SKM-1 treated with dmso at 0.1 percent for 144 hours (cell line): ENCODE measurements at regions not wholly inside any gene's neighbourhood (a gene's known extent, or its start where the extent isn't known, plus 50 kb on each side); places are given as distances from the start of the nearest gene placed in this dataset.
"Not testable (repeated sequence)": the region's sequence is repeated elsewhere in the genome, so short reads cannot be mapped to it uniquely, and the experiment has no call there.

Experiments
- DNase-seq: peaks from one replicate; lab custom pipeline; 2025; ENCODE audit not compliant: unreplicated experiment; lab: John Stamatoyannopoulos, UW

DNA sequence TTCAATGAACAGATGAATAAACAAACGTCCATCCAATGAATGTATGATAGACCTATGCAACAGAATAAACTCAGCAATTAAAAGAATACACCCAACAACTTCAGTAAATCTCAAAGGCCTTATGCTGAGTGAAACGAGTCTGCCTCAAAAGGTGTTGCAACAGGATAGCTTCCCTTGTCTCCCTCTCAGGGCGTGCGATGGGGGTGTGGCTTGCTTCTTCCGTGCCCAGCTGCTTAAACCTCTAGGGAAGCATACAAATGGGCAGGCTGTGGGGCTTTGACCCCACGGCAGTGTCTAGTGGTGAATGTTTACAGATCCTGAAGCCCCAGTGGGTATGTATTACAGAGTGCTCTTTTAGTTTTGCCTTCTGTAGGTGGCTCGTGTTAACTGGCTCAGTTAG lies 87.0 kb upstream of the CCL21 start:
- DNase-seq, result peak; percentile 8

DNA sequence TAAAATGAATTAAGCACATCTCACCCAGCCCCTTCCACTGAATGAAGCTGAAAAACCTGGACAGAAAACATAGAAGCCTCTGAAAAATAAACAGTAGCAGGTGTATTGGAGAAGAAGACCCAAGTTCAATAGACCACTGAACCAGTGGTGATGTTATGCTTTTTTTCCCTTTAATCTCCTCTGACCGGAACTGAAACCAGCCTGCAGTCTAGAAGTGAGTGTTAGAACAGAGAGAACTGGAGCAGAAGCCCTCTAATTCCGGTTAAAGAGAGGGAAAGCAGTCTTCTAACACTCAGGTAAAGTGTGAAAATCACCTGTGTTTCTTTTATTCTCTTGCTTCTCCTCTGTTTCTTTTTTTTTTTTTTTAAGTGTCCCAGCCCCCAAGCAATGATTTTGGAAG lies 83.5 kb upstream of the CCL21 start:
- no peak for DNase-seq

DNA sequence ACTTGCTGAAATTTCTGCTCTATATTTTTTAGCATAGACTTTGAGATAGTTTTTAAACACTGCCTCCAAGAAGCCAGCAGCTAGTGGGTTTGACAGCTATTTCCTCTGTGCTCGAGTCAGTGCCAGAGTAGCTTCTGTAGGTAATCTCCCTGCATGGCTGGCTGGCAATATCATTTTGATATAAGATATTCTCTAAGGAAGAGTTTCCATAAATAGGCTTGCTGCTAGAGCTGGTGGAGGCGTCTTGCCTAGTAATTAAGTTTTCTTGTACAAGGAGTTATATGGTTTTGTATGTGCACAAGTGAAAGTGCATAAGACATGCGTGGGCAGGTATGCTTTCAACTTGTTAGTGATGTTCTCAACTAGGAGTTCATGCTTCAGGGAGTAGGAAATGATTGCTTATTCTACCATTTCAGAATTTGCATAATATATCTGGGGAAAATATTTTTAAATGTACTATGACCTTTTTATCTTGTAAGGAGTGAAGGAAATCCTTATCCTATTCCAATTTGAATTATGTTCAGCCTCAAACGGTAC lies 74.1 kb upstream of the CCL21 start:
- DNase-seq, result no peak

DNA sequence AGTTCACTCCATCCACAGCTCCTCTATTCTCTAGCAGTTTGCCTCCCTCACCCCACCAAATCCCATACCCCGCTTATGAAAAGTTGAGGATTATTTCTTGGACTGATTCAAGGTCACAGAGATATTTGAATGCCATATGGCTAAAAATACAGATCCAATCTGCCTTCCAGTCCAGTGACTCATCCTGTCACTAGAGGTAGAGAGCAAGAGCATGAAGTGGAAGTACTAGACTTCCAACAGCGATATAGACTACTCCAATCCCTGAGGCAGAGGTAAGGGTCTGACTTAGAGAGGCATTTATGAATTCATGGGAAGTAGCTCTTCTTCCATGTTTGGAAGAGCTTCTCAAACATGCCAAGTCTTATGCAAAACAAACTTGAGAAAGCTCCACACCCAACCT lies 72.4 kb upstream of the CCL21 start:
- DNase-seq, result no peak

DNA sequence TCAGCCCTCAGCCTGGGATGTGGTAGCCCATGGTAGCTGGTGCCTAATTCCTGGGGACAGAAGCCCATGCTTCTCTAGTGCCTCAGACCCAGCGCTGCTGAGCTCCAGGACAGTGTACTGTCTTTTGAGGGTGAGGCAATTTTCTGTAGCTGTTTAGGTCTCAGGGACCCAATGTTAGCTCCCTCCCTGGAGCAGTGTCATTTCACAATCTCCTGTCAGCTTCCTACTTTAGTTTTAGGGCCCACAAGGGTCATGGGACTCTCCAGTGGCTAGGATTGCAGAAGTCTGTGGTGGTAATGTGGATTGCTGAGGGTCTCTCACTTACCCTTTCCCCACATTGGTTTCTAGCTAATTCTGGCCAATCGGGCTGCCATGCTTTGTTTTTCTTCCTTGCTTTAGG lies 67.7 kb upstream of the CCL21 start:
- DNase-seq, result peak; percentile 78

DNA sequence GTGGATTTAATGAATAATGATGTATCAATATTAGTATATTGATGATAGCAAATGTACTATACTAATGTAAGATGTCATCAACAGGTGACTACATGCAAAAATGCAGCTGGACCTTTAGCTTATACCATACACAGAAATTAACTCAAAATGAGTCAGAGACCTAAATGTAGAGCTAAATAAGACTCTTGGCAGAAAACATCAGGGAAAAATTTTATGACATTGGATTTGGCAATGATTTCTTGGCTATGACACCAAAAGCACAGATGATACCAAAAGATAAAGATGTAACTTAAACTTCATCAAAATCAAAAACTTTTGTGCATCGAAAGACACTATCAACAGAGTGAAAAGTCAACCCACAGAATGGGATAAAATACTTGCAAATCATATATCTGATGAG lies 64.0 kb upstream of the CCL21 start:
- no peak for DNase-seq

DNA sequence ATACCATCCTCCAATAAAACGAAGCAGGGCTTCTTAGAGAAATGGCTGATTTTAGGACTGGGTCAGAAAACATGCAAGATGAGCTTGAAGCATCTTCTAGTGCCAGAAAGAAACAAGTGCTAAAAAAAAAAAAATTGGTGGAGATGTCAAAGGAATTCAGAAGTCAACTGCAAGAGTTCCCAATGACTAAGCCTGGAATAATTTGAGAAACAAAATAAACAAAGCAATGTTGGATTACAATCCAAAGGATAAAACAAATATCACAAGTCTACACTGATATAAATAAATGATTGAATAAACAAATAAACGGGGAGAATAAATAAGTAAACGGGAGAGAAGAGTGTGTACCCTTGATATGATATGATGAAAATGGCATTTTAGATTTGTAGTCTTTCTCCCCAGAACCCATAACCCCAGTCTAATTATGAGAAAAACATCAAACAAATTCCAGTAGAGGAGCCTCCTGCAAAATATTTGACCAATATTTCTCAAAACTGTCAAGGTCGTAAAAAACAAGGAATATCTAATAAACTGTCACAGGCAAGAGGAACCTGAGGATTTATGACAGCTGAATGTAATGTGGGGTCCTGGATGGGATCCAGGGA lies 63.5 kb upstream of the CCL21 start:
- DNase-seq, result no peak

DNA sequence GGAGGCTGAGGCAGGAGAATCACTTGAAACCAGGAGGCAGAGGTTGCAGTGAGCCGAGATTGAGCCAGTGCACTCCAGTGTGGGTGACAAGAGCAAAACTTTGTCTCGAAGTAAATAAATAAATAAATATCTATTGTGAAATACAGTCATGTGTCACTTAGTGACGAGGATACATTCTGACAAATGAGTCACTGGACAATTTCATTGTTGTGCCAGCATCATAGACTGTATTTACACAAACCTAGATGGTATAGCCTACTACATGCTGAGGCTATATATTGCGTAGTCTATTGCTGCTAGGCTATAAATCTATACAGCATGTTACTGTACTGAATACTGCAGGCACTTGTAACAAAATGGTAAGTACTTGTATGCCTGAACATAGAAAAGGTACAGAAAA lies 61.1 kb upstream of the CCL21 start:
- DNase-seq, result no peak

DNA sequence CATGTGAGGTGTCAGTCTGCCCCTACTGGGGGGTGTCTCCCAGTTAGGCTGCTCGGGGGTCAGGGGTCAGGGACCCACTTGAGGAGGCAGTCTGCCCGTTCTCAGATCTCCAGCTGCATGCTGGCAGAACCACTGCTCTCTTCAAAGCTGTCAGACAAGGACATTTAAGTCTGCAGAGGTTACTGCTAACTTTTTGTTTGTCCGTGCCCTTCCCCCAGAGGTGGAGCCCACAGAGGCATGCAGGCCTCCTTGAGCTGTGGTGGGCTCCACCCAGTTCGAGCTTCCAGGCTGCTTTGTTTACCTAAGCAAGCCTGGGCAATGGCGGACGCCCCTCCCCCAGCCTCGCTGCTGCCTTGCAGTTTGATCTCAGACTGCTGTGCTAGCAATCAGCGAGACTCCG lies 57.2 kb upstream of the CCL21 start:
- not testable (repeated sequence) for DNase-seq

DNA sequence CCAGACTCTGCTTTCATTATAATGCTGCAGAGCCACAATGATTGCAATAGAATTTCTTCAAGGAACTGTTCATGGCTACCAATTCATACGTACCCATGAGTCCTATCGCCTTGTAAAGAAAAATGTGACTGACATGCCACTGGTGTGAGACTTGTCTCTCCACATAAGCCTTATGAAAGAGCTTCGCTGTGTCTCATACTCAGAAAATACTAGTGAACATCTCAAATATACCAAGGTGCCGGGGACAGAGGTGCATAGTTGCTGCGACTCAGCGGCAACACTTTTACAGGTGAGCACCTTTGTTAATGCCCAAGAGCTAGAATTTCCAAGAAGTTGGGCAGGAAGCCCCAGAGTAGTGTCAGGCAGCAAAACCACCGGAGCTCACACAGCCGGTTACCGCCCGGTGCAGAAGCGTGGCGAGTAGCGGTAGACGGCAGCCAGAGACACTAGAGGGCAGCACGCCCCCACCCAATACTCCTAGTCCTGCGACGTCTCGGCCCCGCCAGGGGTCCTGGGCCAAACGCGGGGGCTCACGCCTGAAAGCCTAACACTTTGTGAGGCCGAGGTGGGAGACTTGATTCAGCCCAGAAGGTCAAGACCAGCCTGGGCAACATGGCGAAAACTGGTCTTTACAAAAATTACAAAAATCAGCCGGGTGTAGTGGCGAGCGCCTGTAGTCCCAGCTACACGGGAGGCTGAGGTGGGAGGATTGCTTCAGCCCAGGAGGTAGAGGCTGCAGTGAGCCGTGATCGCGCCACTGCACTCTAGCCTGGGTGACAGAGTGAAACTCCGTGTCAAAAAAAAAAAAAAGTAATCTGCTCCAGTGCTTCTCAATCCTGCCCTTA lies 50.5 kb upstream of the CCL21 start:
- DNase-seq, result peak; percentile 35
